ENCODE measurements at regions not wholly inside any gene's neighbourhood (a gene's known extent, or its start where the extent isn't known, plus 50 kb on each side); places are given as distances from the start of the nearest gene placed in this dataset.

GRCh38 chr5:92050970-92051369 is 667.9 kb upstream of the ARRDC3 start:
- TF ChIP-seq, protein P1, sequence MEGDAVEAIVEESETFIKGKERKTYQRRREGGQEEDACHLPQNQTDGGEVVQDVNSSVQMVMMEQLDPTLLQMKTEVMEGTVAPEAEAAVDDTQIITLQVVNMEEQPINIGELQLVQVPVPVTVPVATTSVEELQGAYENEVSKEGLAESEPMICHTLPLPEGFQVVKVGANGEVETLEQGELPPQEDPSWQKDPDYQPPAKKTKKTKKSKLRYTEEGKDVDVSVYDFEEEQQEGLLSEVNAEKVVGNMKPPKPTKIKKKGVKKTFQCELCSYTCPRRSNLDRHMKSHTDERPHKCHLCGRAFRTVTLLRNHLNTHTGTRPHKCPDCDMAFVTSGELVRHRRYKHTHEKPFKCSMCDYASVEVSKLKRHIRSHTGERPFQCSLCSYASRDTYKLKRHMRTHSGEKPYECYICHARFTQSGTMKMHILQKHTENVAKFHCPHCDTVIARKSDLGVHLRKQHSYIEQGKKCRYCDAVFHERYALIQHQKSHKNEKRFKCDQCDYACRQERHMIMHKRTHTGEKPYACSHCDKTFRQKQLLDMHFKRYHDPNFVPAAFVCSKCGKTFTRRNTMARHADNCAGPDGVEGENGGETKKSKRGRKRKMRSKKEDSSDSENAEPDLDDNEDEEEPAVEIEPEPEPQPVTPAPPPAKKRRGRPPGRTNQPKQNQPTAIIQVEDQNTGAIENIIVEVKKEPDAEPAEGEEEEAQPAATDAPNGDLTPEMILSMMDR (IDR thresholded peaks at IDR 0.05; ENCODE audit: insufficient read depth, low read length), result no peak
- no peak for TF ChIP-seq REST (IDR thresholded peaks at IDR 0.05; ENCODE audit: insufficient replicate concordance, low read depth)

Measured in HL-60 (cell line).